Effector memory CD4-positive, alpha-beta T cell (primary cell): ENCODE measurements at regions not wholly inside any gene's neighbourhood (a gene's known extent, or its start where the extent isn't known, plus 50 kb on each side); places are given as distances from the start of the nearest gene placed in this dataset.
"Not testable (repeated sequence)": the region's sequence is repeated elsewhere in the genome, so short reads cannot be mapped to it uniquely, and the experiment has no call there.

ENCODE experiments used
- DNase-seq, 3 donors: peaks; one replicate each; pipeline ENCODE4 v3.0.0-alpha.2; 2020
- H3K27ac ChIP-seq: 2 replicates; pipeline ENCODE4 v1.7.0; 2013; ENCODE audit warnings: mild to moderate bottlenecking, low read length, moderate library complexity; ENCODE audit not compliant: insufficient read depth, poor library complexity, severe bottlenecking
- H3K27me3 ChIP-seq: replicated peaks from 2 replicates; pipeline ENCODE4 v1.7.0; 2013; ENCODE audit warnings: mild to moderate bottlenecking, low read length; ENCODE audit not compliant: insufficient read depth, control insufficient read depth, poor library complexity, severe bottlenecking
- H3K36me3 ChIP-seq: 2 replicates; pipeline ENCODE4 v1.7.0; 2013; ENCODE audit warnings: mild to moderate bottlenecking, low read length, moderate library complexity; ENCODE audit not compliant: control insufficient read depth, insufficient read depth
- H3K4me1 ChIP-seq: 2 replicates; pipeline ENCODE4 v1.7.0; 2013; ENCODE audit warnings: low read length, mild to moderate bottlenecking; ENCODE audit not compliant: control insufficient read depth, insufficient read depth, poor library complexity, severe bottlenecking
- H3K4me3 ChIP-seq: 2 replicates; pipeline ENCODE4 v1.7.0; 2013; ENCODE audit warnings: low read length, low read depth, mild to moderate bottlenecking; ENCODE audit not compliant: insufficient read depth, poor library complexity, severe bottlenecking
- H3K9me3 ChIP-seq: 2 replicates; pipeline ENCODE4 v1.7.0; 2013; ENCODE audit warnings: mild to moderate bottlenecking, low read length, moderate library complexity; ENCODE audit not compliant: control insufficient read depth

GRCh38 chr2:118380915-118381653 is 292.8 kb downstream of the INSIG2 start:
- no peak overlapping the region for H3K4me3 ChIP-seq
- H3K36me3 ChIP-seq, result no peaks in the 10 kb centered on the region
- no peak for DNase-seq
- no peaks in the 10 kb centered on the region for H3K9me3 ChIP-seq
- no peak overlapping the region for H3K27ac ChIP-seq
- H3K27me3 ChIP-seq, result peaks cover 2% of the 10 kb centered on the region
- H3K4me1 ChIP-seq, result no peaks in the 10 kb centered on the region

GRCh38 chr2:118375907-118376485 is 287.7 kb downstream of the INSIG2 start:
- no peaks in the 10 kb centered on the region for H3K36me3 ChIP-seq
- H3K27ac ChIP-seq, result no peak overlapping the region
- H3K27me3 ChIP-seq, result peaks cover 2% of the 10 kb centered on the region
- DNase-seq, result no peak
- no peaks in the 10 kb centered on the region for H3K9me3 ChIP-seq
- H3K4me1 ChIP-seq, result no peaks in the 10 kb centered on the region
- no peak overlapping the region for H3K4me3 ChIP-seq

- H3K9me3 ChIP-seq, result no peaks in the 10 kb centered on the region
Observed at GRCh38 chr2:118374974-118375755, 286.9 kb downstream of the INSIG2 start.

GRCh38 chr2:118372886-118373830 is 284.9 kb downstream of the INSIG2 start:
- no peaks in the 10 kb centered on the region for H3K9me3 ChIP-seq
- no peak for DNase-seq
- H3K4me3 ChIP-seq, result no peak overlapping the region
- no peak overlapping the region for H3K27ac ChIP-seq
- H3K4me1 ChIP-seq, result no peaks in the 10 kb centered on the region
- no peaks in the 10 kb centered on the region for H3K36me3 ChIP-seq
- peaks cover 2% of the 10 kb centered on the region for H3K27me3 ChIP-seq

More at GRCh38 chr2:118374974-118375755, 286.9 kb downstream of the INSIG2 start:
- no peaks in the 10 kb centered on the region for H3K4me1 ChIP-seq
- no peak overlapping the region for H3K4me3 ChIP-seq
- H3K36me3 ChIP-seq, result no peaks in the 10 kb centered on the region
- H3K27me3 ChIP-seq, result peaks cover 2% of the 10 kb centered on the region
- H3K27ac ChIP-seq, result no peak overlapping the region
- no peak for DNase-seq

GRCh38 chr2:118371515-118371914 is 283.2 kb downstream of the INSIG2 start:
- Histone ChIP-seq H3K27me3 (no peaks in the 10 kb centered on the region), H3K4me1 (no peaks in the 10 kb centered on the region), H3K9me3 (no peaks in the 10 kb centered on the region), H3K36me3 (no peaks in the 10 kb centered on the region), H3K27ac (no peak overlapping the region), H3K4me3 (no peak overlapping the region)
- no peak for DNase-seq

GRCh38 chr2:118369521-118369920 is 281.2 kb downstream of the INSIG2 start:
- H3K9me3 ChIP-seq, H3K4me3 ChIP-seq, H3K27ac ChIP-seq, DNase-seq, H3K36me3 ChIP-seq, H3K27me3 ChIP-seq, H3K4me1 ChIP-seq: not testable (repeated sequence)

GRCh38 chr2:118363604-118364003 is 275.3 kb downstream of the INSIG2 start:
- H3K27ac ChIP-seq, result no peak overlapping the region
- no peaks in the 10 kb centered on the region for H3K4me1 ChIP-seq
- H3K27me3 ChIP-seq, result no peaks in the 10 kb centered on the region
- no peaks in the 10 kb centered on the region for H3K9me3 ChIP-seq
- H3K4me3 ChIP-seq, result no peak overlapping the region
- H3K36me3 ChIP-seq, result no peaks in the 10 kb centered on the region
- no peak for DNase-seq

- no peaks in the 10 kb centered on the region for H3K4me1 ChIP-seq
- H3K36me3 ChIP-seq, result no peaks in the 10 kb centered on the region
- DNase-seq, result no peak
- H3K4me3 ChIP-seq, result no peak overlapping the region
- no peaks in the 10 kb centered on the region for H3K9me3 ChIP-seq
- H3K27ac ChIP-seq, result no peak overlapping the region
- H3K27me3 ChIP-seq, result no peaks in the 10 kb centered on the region
Observed at GRCh38 chr2:118356051-118356450, 267.8 kb downstream of the INSIG2 start.

- DNase-seq, result no peak
- Histone ChIP-seq H3K4me1 (no peaks in the 10 kb centered on the region), H3K27ac (no peak overlapping the region), H3K4me3 (no peak overlapping the region), H3K27me3 (no peaks in the 10 kb centered on the region), H3K36me3 (no peaks in the 10 kb centered on the region), H3K9me3 (no peaks in the 10 kb centered on the region)
Observed at GRCh38 chr2:118351796-118352195, 263.5 kb downstream of the INSIG2 start.
